OCI-LY1 (cell line): ENCODE measurements at regions not wholly inside any gene's neighbourhood (a gene's known extent, or its start where the extent isn't known, plus 50 kb on each side); places are given as distances from the start of the nearest gene placed in this dataset.

ENCODE experiments used
- H2AFZ ChIP-seq: fragments of 200-600 bp; sonication (generic), shearing (Covaris generic); 2 replicates; pipeline ENCODE4 v1.6.0; 2014; ENCODE audit warnings: antibody characterized with exemption, mild to moderate bottlenecking, low read length
- H3F3A ChIP-seq: fragments of 200-600 bp; sonication (generic), shearing (Covaris generic); 2 replicates; pipeline ENCODE4 v1.6.0; 2014; ENCODE audit warnings: mild to moderate bottlenecking, antibody characterized with exemption, low read length, moderate library complexity; ENCODE audit not compliant: insufficient read depth
- H3K27ac ChIP-seq: fragments of 200-600 bp; sonication (generic); 2 replicates; pipeline ENCODE4 v1.5.1; 2014; ENCODE audit warnings: low read length, mixed run types, mild to moderate bottlenecking, low read depth; ENCODE audit not compliant: poor library complexity, severe bottlenecking
- H3K27me3 ChIP-seq: fragments of 200-600 bp; sonication (generic); 2 replicates; pipeline ENCODE4 v1.6.0; 2014; ENCODE audit warnings: antibody characterized with exemption, mild to moderate bottlenecking, low read length, moderate library complexity; ENCODE audit not compliant: insufficient read depth
- H3K36me3 ChIP-seq: fragments of 200-600 bp; sonication (generic); 2 replicates; pipeline ENCODE4 v1.6.1; 2014; ENCODE audit warnings: mild to moderate bottlenecking, antibody characterized with exemption, low read length, moderate library complexity, mixed read lengths; ENCODE audit not compliant: insufficient read depth
- H3K4me1 ChIP-seq: fragments of 200-600 bp; sonication (generic); 2 replicates; pipeline ENCODE4 v1.5.1; 2014; ENCODE audit warnings: mild to moderate bottlenecking, low read length, moderate library complexity; ENCODE audit not compliant: insufficient read depth, severe bottlenecking
- H3K4me2 ChIP-seq: fragments of 200-600 bp; sonication (generic), shearing (Covaris generic); 2 replicates; pipeline ENCODE4 v1.6.1; 2014; ENCODE audit warnings: low read length
- H3K4me3 ChIP-seq: fragments of 200-600 bp; sonication (generic); 2 replicates; pipeline ENCODE4 v1.5.1; 2014; ENCODE audit warnings: low read length, low read depth, mild to moderate bottlenecking, mixed read lengths; ENCODE audit not compliant: poor library complexity, severe bottlenecking
- H3K79me2 ChIP-seq: fragments of 200-600 bp; shearing (Covaris generic); 2 replicates; pipeline ENCODE4 v1.6.1; 2016; ENCODE audit warnings: mixed run types, low read length, mixed read lengths; ENCODE audit not compliant: insufficient read depth
- H3K9ac ChIP-seq: fragments of 200-600 bp; sonication (generic), shearing (Covaris generic); 2 replicates; pipeline ENCODE4 v1.6.1; 2014; ENCODE audit warnings: mild to moderate bottlenecking, low read length, mixed read lengths
- H3K9me2 ChIP-seq: fragments of 200-600 bp; sonication (generic), shearing (Covaris generic); 2 replicates; pipeline ENCODE4 v1.6.1; 2014; ENCODE audit warnings: low read depth, mild to moderate bottlenecking, low read length, mixed read lengths
- H3K9me3 ChIP-seq: fragments of 200-600 bp; shearing (Covaris generic); 2 replicates; pipeline ENCODE4 v1.6.1; 2014; ENCODE audit warnings: low read length, mixed read lengths
- H4K20me1 ChIP-seq: fragments of 200-600 bp; sonication (generic), shearing (Covaris generic); 2 replicates; pipeline ENCODE4 v1.6.0; 2016; ENCODE audit warnings: mild to moderate bottlenecking, low read length; ENCODE audit not compliant: insufficient read depth
- CTCF ChIP-seq: fragments of 200-600 bp; sonication (generic), shearing (Covaris generic); IDR thresholded peaks from 2 replicates; pipeline ENCODE4 v1.5.1; 2017; ENCODE audit warnings: mild to moderate bottlenecking, antibody characterized with exemption, low read length, moderate library complexity, mixed read lengths
- EZH2 ChIP-seq: fragments of 200-600 bp; sonication (generic), shearing (Covaris generic); IDR thresholded peaks from 2 replicates; pipeline ENCODE4 v1.8.0; 2017; ENCODE audit warnings: borderline replicate concordance, mixed run types, mild to moderate bottlenecking, antibody characterized with exemption, low read length, moderate library complexity, mixed read lengths

- H3K4me3 ChIP-seq, result no peak overlapping the region
- TF ChIP-seq CTCF, result no peak
- TF ChIP-seq EZH2, result no peak
- H3K27ac ChIP-seq, result no peak overlapping the region
- no peak overlapping the region for H3K9ac ChIP-seq
- H3K9me3 ChIP-seq, result no peaks in the 10 kb centered on the region
- H3K79me2 ChIP-seq, result no peaks in the 10 kb centered on the region
- no peaks in the 10 kb centered on the region for H3F3A ChIP-seq
- no peaks in the 10 kb centered on the region for H4K20me1 ChIP-seq
- H3K4me1 ChIP-seq, result no peaks in the 10 kb centered on the region
- no peak overlapping the region for H3K4me2 ChIP-seq
- H3K9me2 ChIP-seq, result no peaks in the 10 kb centered on the region
- H3K36me3 ChIP-seq, result no peaks in the 10 kb centered on the region
- H2AFZ ChIP-seq, result no peak overlapping the region
- no peaks in the 10 kb centered on the region for H3K27me3 ChIP-seq
Measured at GRCh38 chr3:76872999-76873398, 166.9 kb upstream of the ROBO2 start.

DNA sequence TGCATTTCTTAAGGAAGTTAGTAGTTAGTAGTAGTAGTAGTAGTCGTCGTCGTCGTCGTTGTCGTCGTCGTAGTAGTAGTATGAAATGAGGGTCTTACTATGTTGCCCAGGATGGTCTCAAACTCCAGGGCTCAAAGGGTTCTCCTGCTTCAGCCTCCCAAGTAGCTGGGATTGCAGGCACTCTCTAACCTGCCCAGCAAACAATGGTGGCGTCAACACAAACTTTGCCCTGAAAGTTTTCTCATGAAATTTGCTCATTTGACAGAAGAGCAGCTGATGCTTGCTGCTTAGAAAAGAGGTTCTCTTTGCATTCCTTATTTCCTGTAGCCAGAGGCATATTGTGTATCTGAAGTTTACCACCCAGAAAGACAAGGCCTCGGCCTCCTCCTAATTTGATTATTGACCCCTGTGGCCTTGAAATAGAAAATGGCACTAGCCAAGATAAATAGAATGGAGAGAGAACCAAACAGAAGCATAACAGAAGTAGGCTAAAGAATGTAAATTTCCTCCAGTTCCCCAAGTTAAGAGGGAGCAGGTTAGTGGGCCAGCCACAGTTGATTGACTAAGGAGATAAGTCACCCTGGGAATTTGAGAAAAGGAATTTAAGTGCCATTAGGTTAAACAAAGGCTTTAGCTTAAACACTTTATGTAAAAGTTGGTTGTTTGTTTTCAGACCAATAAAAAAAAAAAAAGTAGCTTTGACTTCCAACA is 166.2 kb upstream of the ROBO2 start:
- no peaks in the 10 kb centered on the region for H3K9me3 ChIP-seq
- H3K4me1 ChIP-seq, result no peaks in the 10 kb centered on the region
- no peaks in the 10 kb centered on the region for H3K79me2 ChIP-seq
- no peaks in the 10 kb centered on the region for H3K9me2 ChIP-seq
- H3K4me3 ChIP-seq, result no peak overlapping the region
- no peak overlapping the region for H3K4me2 ChIP-seq
- no peaks in the 10 kb centered on the region for H3F3A ChIP-seq
- no peak for TF ChIP-seq EZH2
- TF ChIP-seq CTCF, result no peak
- H3K27me3 ChIP-seq, result no peaks in the 10 kb centered on the region
- H3K27ac ChIP-seq, result no peak overlapping the region
- H3K36me3 ChIP-seq, result no peaks in the 10 kb centered on the region
- H2AFZ ChIP-seq, result no peak overlapping the region
- H4K20me1 ChIP-seq, result no peaks in the 10 kb centered on the region
- no peak overlapping the region for H3K9ac ChIP-seq

- no peaks in the 10 kb centered on the region for H3K4me1 ChIP-seq
- TF ChIP-seq CTCF (no peak), EZH2 (no peak)
- no peak overlapping the region for H3K27ac ChIP-seq
- H3K4me2 ChIP-seq, result no peak overlapping the region
- H3K36me3 ChIP-seq, result no peaks in the 10 kb centered on the region
- H3K79me2 ChIP-seq, result no peaks in the 10 kb centered on the region
- no peaks in the 10 kb centered on the region for H3K9me2 ChIP-seq
- H3K27me3 ChIP-seq, result 0 out of 2 replicates have a peak, but pooled peaks cover 3% of the 10 kb centered on the region
- no peaks in the 10 kb centered on the region for H3F3A ChIP-seq
- H3K9me3 ChIP-seq, result no peaks in the 10 kb centered on the region
- no peaks in the 10 kb centered on the region for H4K20me1 ChIP-seq
- no peak overlapping the region for H3K4me3 ChIP-seq
- no peak overlapping the region for H2AFZ ChIP-seq
- no peak overlapping the region for H3K9ac ChIP-seq
Measured at GRCh38 chr3:76879959-76880358, 159.9 kb upstream of the ROBO2 start.
